ENCODE measurements at regions not wholly inside any gene's neighbourhood (a gene's known extent, or its start where the extent isn't known, plus 50 kb on each side); places are given as distances from the start of the nearest gene placed in this dataset.

DNA sequence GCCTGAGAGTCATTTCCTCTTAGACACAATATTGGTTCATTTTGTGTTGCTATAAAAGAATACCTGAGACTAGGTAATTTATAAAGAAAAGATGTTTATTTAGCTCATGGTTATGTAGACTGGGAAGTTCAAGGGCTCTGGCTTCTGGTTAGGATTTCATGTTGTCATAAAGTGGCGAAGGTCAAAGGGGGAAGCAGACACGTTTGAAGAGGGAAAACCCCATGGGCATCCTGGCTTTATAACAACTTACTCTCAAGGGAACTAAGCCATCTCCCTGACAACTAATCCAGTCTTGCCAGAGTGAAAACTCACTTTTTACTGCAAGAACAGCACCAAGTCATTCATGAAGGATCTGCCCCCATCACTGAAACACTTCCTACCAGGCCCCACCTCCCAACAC lies 89.7 kb upstream of the RNF152 start:
- H3K23ac ChIP-seq (ENCODE audit: low read length in 2 of 2) = no peak overlapping the region
- H2AFZ ChIP-seq (ENCODE audit: low read depth, low read length) = no peak overlapping the region
- WGBS = 50% methylated on average over 2 of the region's 2 CpGs
- H2BK15ac ChIP-seq (ENCODE audit: low read depth, poor library complexity, severe bottlenecking) = no peak overlapping the region
- no peak overlapping the region for H2AK5ac ChIP-seq (ENCODE audit: low read length, severe bottlenecking)
- no peak overlapping the region for H3K18ac ChIP-seq (ENCODE audit: low read depth in 1 of 2, low read length in 2 of 2)
- H3K36me3 ChIP-seq (ENCODE audit: control insufficient read depth in 1 of 2, insufficient read depth in 2 of 2, low read depth in 1 of 2, low read length in 2 of 2) = no peaks in the 10 kb centered on the region
- no peak overlapping the region for H2BK5ac ChIP-seq (ENCODE audit: low read depth, low read length, poor library complexity, severe bottlenecking)
- DNase-seq = peak; percentile 28
- H4K91ac ChIP-seq (ENCODE audit: low read length) = no peak overlapping the region
- H3K9me3 ChIP-seq (ENCODE audit: control insufficient read depth, low read length) = no peaks in the 10 kb centered on the region
- H3K27ac ChIP-seq (ENCODE audit: low read length, poor library complexity, severe bottlenecking) = no peak overlapping the region
- H3K27me3 ChIP-seq (ENCODE audit: control insufficient read depth in 1 of 2, insufficient read depth in 1 of 2, low read length in 2 of 2) = no peaks in the 10 kb centered on the region
- H3K79me1 ChIP-seq (replicated peaks; ENCODE audit: low read length, poor library complexity, severe bottlenecking) = no peaks in the 10 kb centered on the region
- H3K14ac ChIP-seq (ENCODE audit: low read length in 2 of 2) = no peak overlapping the region
- H2BK120ac ChIP-seq (ENCODE audit: low read depth, low read length) = no peak overlapping the region
- no peak overlapping the region for H3K4me3 ChIP-seq (ENCODE audit: insufficient read depth in 1 of 2, low read depth in 1 of 2, low read length in 2 of 2)
- H2BK12ac ChIP-seq (ENCODE audit: low read length in 2 of 2) = no peak overlapping the region
- H3K4ac ChIP-seq (ENCODE audit: low read depth in 1 of 2, low read length in 2 of 2) = no peak overlapping the region
- H3K4me2 ChIP-seq (ENCODE audit: low read length, poor library complexity, severe bottlenecking) = no peak overlapping the region
- H3K9ac ChIP-seq (ENCODE audit: low read length) = no peak overlapping the region
- H4K8ac ChIP-seq (ENCODE audit: low read length) = no peak overlapping the region
- no peaks in the 10 kb centered on the region for H3K4me1 ChIP-seq (ENCODE audit: control insufficient read depth, insufficient read depth, low read depth, low read length)

- 96% methylated on average over 2 of the region's 2 CpGs for WGBS
- Histone ChIP-seq H3K27me3 (ENCODE audit: control insufficient read depth in 1 of 2, insufficient read depth in 1 of 2, low read length in 2 of 2) (no peaks in the 10 kb centered on the region), H2BK120ac (ENCODE audit: low read depth, low read length) (no peak overlapping the region)
Observed at GRCh38 chr18:61980355-61980754, 87.5 kb upstream of the RNF152 start.

GRCh38 chr18:61975526-61976326 lies 82.9 kb upstream of the RNF152 start:
- Histone ChIP-seq H3K4ac (ENCODE audit: low read depth in 1 of 2, low read length in 2 of 2) (no peak overlapping the region), H2BK5ac (ENCODE audit: low read depth, low read length, poor library complexity, severe bottlenecking) (no peak overlapping the region), H3K9ac (ENCODE audit: low read length) (no peak overlapping the region), H3K27ac (ENCODE audit: low read length, poor library complexity, severe bottlenecking) (no peak overlapping the region), H4K8ac (ENCODE audit: low read length) (peak overlapping the region; percentile 48), H3K4me3 (ENCODE audit: insufficient read depth in 1 of 2, low read depth in 1 of 2, low read length in 2 of 2) (no peak overlapping the region), H3K27me3 (ENCODE audit: control insufficient read depth in 1 of 2, insufficient read depth in 1 of 2, low read length in 2 of 2) (no peaks in the 10 kb centered on the region), H3K23ac (ENCODE audit: low read length in 2 of 2) (no peak overlapping the region), H3K14ac (ENCODE audit: low read length in 2 of 2) (no peak overlapping the region), H2AFZ (ENCODE audit: low read depth, low read length) (no peak overlapping the region), H2BK15ac (ENCODE audit: low read depth, poor library complexity, severe bottlenecking) (no peak overlapping the region), H3K4me1 (ENCODE audit: control insufficient read depth, insufficient read depth, low read depth, low read length) (no peaks in the 10 kb centered on the region), H3K36me3 (ENCODE audit: control insufficient read depth in 1 of 2, insufficient read depth in 2 of 2, low read depth in 1 of 2, low read length in 2 of 2) (no peaks in the 10 kb centered on the region), H2BK120ac (ENCODE audit: low read depth, low read length) (no peak overlapping the region), H3K18ac (ENCODE audit: low read depth in 1 of 2, low read length in 2 of 2) (no peak overlapping the region), H3K9me3 (ENCODE audit: control insufficient read depth, low read length) (no peaks in the 10 kb centered on the region), H3K4me2 (ENCODE audit: low read length, poor library complexity, severe bottlenecking) (no peak overlapping the region), H4K91ac (ENCODE audit: low read length) (no peak overlapping the region), H3K79me1 (replicated peaks; ENCODE audit: low read length, poor library complexity, severe bottlenecking) (no peaks in the 10 kb centered on the region), H2BK12ac (ENCODE audit: low read length in 2 of 2) (no peak overlapping the region), H2AK5ac (ENCODE audit: low read length, severe bottlenecking) (no peak overlapping the region)
- over 99% methylated on average over 7 of the region's 9 CpGs for WGBS
- DNase-seq = no peak

More at GRCh38 chr18:61980355-61980754, 87.5 kb upstream of the RNF152 start:
- H3K79me1 ChIP-seq (replicated peaks; ENCODE audit: low read length, poor library complexity, severe bottlenecking) = no peaks in the 10 kb centered on the region
- H4K8ac ChIP-seq (ENCODE audit: low read length) = no peak overlapping the region
- no peak overlapping the region for H3K4me2 ChIP-seq (ENCODE audit: low read length, poor library complexity, severe bottlenecking)
- no peak overlapping the region for H2BK15ac ChIP-seq (ENCODE audit: low read depth, poor library complexity, severe bottlenecking)
- H2AK5ac ChIP-seq (ENCODE audit: low read length, severe bottlenecking) = no peak overlapping the region
- H3K4me1 ChIP-seq (ENCODE audit: control insufficient read depth, insufficient read depth, low read depth, low read length) = no peaks in the 10 kb centered on the region
- H3K23ac ChIP-seq (ENCODE audit: low read length in 2 of 2) = no peak overlapping the region
- H3K18ac ChIP-seq (ENCODE audit: low read depth in 1 of 2, low read length in 2 of 2) = no peak overlapping the region
- no peak overlapping the region for H2BK5ac ChIP-seq (ENCODE audit: low read depth, low read length, poor library complexity, severe bottlenecking)
- H3K36me3 ChIP-seq (ENCODE audit: control insufficient read depth in 1 of 2, insufficient read depth in 2 of 2, low read depth in 1 of 2, low read length in 2 of 2) = no peaks in the 10 kb centered on the region
- no peak overlapping the region for H3K9ac ChIP-seq (ENCODE audit: low read length)
- H3K9me3 ChIP-seq (ENCODE audit: control insufficient read depth, low read length) = no peaks in the 10 kb centered on the region
- DNase-seq = peak; percentile 64
- no peak overlapping the region for H4K91ac ChIP-seq (ENCODE audit: low read length)
- H2AFZ ChIP-seq (ENCODE audit: low read depth, low read length) = no peak overlapping the region
- no peak overlapping the region for H3K27ac ChIP-seq (ENCODE audit: low read length, poor library complexity, severe bottlenecking)
- no peak overlapping the region for H3K14ac ChIP-seq (ENCODE audit: low read length in 2 of 2)
- no peak overlapping the region for H3K4me3 ChIP-seq (ENCODE audit: insufficient read depth in 1 of 2, low read depth in 1 of 2, low read length in 2 of 2)
- H3K4ac ChIP-seq (ENCODE audit: low read depth in 1 of 2, low read length in 2 of 2) = no peak overlapping the region
- H2BK12ac ChIP-seq (ENCODE audit: low read length in 2 of 2) = no peak overlapping the region

DNA sequence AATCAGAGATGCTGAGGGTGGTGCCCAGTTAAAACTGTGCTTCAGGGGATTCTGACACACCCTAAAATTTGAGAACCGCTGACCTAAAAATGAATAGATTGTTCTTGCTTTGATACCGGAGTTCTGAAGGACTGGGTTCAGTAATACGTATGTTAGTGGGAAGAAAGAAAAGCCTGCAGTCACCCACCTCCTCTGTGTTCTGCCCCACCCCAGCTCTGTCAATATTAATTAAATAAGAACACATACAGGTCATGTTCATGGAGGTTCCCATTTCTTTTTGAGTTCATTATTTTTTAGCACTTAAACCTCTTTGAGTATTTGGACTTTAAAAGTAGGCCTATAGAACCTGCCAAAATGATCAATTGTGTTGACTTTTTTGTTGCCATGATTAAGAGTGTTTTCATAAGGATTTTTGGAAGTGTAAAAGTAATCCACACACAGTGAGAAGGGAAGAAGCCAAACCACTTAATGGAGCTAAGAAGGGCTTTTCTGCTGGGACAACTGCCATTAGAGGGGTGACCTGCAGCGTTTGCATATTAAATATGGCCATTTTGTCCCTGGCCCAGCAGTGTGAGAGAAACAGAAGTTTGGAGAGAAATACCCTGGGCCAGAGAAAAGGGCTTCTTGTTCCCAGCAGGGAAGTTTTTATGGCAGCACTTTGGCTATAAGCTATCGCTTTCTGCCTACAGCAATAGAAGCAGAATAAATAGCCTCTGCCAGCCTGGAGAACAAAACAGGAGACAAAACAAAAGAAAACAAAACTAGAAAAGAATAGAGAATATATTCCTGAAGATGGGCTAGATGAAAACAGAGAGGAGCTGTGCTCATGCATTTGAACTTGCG lies 80.7 kb upstream of the RNF152 start:
- 88% methylated on average over 4 of the region's 6 CpGs for WGBS

More for the DNA sequence above, 80.7 kb upstream of the RNF152 start:
- Histone ChIP-seq H3K14ac (ENCODE audit: low read length in 2 of 2) (no peak overlapping the region), H2BK15ac (ENCODE audit: low read depth, poor library complexity, severe bottlenecking) (no peak overlapping the region), H4K91ac (ENCODE audit: low read length) (no peak overlapping the region), H3K9me3 (ENCODE audit: control insufficient read depth, low read length) (no peaks in the 10 kb centered on the region), H3K27me3 (ENCODE audit: control insufficient read depth in 1 of 2, insufficient read depth in 1 of 2, low read length in 2 of 2) (no peaks in the 10 kb centered on the region), H2BK5ac (ENCODE audit: low read depth, low read length, poor library complexity, severe bottlenecking) (no peak overlapping the region), H3K4me2 (ENCODE audit: low read length, poor library complexity, severe bottlenecking) (no peak overlapping the region), H3K27ac (ENCODE audit: low read length, poor library complexity, severe bottlenecking) (no peak overlapping the region), H3K36me3 (ENCODE audit: control insufficient read depth in 1 of 2, insufficient read depth in 2 of 2, low read depth in 1 of 2, low read length in 2 of 2) (no peaks in the 10 kb centered on the region), H2AFZ (ENCODE audit: low read depth, low read length) (no peak overlapping the region), H3K4me1 (ENCODE audit: control insufficient read depth, insufficient read depth, low read depth, low read length) (no peaks in the 10 kb centered on the region), H2AK5ac (ENCODE audit: low read length, severe bottlenecking) (no peak overlapping the region), H2BK12ac (ENCODE audit: low read length in 2 of 2) (no peak overlapping the region), H4K8ac (ENCODE audit: low read length) (no peak overlapping the region), H3K79me1 (replicated peaks; ENCODE audit: low read length, poor library complexity, severe bottlenecking) (no peaks in the 10 kb centered on the region), H3K18ac (ENCODE audit: low read depth in 1 of 2, low read length in 2 of 2) (peak overlapping the region in 1 of 2 experiments; percentile 21), H3K4ac (ENCODE audit: low read depth in 1 of 2, low read length in 2 of 2) (no peak overlapping the region), H3K23ac (ENCODE audit: low read length in 2 of 2) (no peak overlapping the region), H2BK120ac (ENCODE audit: low read depth, low read length) (no peak overlapping the region), H3K9ac (ENCODE audit: low read length) (no peak overlapping the region), H3K4me3 (ENCODE audit: insufficient read depth in 1 of 2, low read depth in 1 of 2, low read length in 2 of 2) (no peak overlapping the region)
- no peak for DNase-seq
